SH-SY5Y (cell line): ENCODE measurements at regions not wholly inside any gene's neighbourhood (a gene's known extent, or its start where the extent isn't known, plus 50 kb on each side); places are given as distances from the start of the nearest gene placed in this dataset.

Source experiments
- GATA2 ChIP-seq: IDR thresholded peaks from 2 replicates; pipeline ENCODE4 v1.6.1; 2011; ENCODE audit warnings: mild to moderate bottlenecking, low read depth, low read length
- GATA3 ChIP-seq: IDR thresholded peaks from 2 replicates; pipeline ENCODE4 v1.6.1; 2011; ENCODE audit warnings: low read depth, mild to moderate bottlenecking, low read length, moderate library complexity

DNA sequence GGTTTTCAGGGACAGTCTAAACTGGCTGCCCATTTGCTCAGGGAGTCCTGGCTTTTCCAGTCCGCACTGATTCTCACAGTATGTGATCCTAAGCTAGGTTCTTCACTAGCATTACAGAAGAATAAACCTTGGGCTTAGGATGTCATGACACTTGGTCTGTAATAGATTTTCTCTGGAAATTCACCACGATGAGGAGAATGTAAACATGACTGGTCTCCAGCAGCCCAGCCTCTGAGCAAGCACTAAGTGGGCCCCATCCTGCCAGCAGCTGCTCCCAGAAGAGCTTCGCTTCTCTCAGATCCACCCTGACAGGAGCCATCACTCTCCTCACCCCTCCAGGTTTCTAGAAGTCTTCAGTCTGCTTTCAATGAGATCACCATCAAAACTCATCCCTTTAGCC is 103.7 kb upstream of the ZPBP start:
- TF ChIP-seq GATA3, result no peak
- TF ChIP-seq GATA2, result no peak

DNA sequence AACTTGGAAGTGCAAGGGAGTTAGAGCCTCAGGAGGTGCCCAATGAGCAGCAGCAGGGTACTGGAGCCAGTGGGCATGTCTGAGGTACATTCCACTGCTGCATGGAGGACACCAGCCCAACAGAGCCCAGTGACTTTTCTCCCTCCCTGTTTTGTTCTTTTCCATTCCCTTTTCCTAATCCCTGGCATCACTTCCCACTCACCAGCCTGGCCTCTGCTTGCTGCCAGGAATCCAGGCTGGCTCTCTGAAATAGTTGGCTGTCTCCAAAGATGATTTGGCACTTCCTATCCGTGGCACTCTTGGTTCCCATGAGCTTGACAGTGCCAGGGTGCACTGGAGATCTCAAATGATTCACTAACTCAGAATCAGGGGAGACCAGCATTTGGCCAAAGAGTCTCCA is 97.7 kb upstream of the ZPBP start:
- no peak for TF ChIP-seq GATA2
- TF ChIP-seq GATA3, result no peak

- no peak for TF ChIP-seq GATA3
- no peak for TF ChIP-seq GATA2
These were observed 96.3 kb upstream of the ZPBP start for GRCh38 chr7:50189371-50189770.

- TF ChIP-seq GATA3 (no peak), GATA2 (no peak)
These were observed 93.1 kb upstream of the ZPBP start for GRCh38 chr7:50185951-50186682.

DNA sequence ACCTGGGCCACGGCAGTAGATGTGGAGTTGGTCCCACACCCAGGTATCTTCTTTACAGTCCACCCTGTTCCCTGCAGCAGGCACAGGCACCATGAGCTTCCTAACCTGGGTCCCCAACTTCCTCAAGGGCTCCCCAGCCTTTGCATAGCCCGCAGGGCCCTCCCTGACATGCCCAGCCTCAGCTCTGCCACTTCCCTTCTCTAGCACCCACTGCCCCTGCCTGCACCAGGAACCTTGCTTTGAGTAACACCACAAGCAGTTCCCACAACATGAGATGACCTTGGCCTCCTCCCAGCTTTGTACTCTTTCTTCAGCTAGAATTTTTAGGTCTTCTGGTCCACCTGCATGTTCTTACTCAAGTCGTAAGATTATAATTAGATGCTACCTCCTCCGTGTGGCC is 92.2 kb upstream of the ZPBP start:
- TF ChIP-seq GATA2 (no peak), GATA3 (no peak)

GRCh38 chr7:50184271-50184990 is 91.4 kb upstream of the ZPBP start:
- TF ChIP-seq GATA3 (no peak), GATA2 (no peak)

- no peak for TF ChIP-seq GATA2
- TF ChIP-seq GATA3, result no peak
These were observed 89.7 kb upstream of the ZPBP start for GRCh38 chr7:50182759-50183158.

- TF ChIP-seq GATA3 (no peak), GATA2 (no peak)
These were observed 88.0 kb upstream of the ZPBP start for GRCh38 chr7:50181081-50181480.

DNA sequence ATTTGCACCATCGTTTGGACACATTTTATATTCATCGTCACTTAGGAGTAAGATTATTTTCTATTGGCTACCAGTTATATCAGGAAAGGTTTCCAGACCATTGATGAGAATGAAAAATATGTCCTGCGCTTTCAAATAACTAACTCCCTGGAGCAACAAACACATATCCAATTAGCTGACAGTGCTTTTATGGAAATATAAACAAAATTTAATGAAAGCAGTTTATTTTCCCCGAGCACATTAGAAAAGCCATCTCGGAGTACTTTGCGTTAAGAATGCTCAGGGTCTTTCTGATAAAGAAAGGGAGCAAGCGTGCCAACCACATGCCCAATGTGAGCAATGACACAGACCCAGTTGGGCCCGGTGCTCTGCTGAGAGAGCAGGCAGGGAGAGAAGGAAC is 85.1 kb upstream of the ZPBP start:
- TF ChIP-seq GATA2 (no peak), GATA3 (no peak)

DNA sequence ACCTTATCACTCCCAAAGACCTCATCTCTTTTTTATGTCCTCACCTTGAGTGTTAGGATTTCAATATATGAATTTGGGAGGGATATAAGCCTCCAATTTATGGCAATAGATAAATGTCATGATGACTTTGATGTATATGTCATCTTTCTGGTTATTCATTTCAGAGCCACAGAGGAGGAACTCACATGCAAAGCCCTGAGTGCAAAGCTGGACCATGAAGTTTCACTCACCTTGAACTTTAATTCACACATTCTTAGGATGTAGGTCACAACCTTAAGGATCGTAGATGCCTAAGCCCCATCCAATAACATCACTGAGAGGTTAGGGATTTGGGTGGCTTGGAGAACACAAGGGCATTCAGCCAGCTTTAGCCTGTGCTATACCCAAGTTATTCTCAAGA is 81.9 kb upstream of the ZPBP start:
- no peak for TF ChIP-seq GATA3
- TF ChIP-seq GATA2, result no peak

- TF ChIP-seq GATA3 (no peak), GATA2 (no peak)
These were observed 74.2 kb upstream of the ZPBP start for GRCh38 chr7:50166997-50167965.

DNA sequence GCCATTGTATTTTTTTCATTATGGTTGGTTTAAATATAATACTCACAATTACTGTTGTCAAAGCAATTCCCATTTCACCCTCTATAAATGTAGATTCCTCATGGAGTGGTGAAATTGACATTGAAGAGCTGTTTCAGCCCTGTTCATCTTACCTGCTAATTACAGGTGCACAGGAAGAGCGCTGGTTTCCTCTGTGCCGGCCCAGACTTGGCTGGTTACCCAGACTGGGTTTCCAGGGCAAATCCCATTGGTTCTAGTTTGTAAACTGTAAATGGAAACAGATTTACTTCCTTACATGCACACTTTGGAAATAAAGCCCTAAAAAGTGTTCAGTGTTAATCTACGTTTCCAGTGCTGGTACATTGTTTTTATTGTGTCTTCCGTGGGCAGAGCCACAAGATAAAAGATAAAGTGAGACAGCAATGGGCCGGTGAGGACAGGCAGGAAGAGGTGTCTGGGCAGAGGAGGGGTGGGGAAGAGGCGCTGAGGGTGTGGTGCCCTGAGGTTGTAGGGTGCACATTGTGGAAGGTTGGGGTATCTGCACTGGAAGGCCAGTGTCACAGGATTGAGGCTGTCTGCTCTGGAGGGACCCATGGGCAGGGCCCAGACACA is 71.6 kb upstream of the ZPBP start:
- no peak for TF ChIP-seq GATA2

DNA sequence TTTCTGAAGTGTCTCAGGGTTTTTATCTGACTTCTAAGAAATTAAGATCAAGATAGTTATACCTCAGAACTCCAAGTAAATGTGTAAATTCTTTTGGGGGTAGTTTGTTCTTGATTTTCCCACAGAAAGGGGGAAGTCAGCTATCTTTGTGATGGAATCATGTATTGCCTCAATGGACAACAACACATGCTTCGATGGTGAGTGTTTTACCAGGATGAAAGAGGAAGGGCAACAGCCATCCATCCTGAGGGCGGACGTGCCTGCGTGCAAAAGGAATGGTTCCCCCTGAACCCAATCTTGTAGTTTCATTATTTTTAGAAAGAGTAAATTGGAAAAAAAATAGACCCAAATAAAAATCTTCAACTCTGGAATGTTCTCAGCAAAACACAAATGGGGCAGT is 67.2 kb upstream of the ZPBP start:
- no peak for TF ChIP-seq GATA2
- no peak for TF ChIP-seq GATA3

GRCh38 chr7:50159154-50159553 is 66.1 kb upstream of the ZPBP start:
- TF ChIP-seq GATA2, result no peak
- TF ChIP-seq GATA3, result no peak
